ENCODE measurements at regions not wholly inside any gene's neighbourhood (a gene's known extent, or its start where the extent isn't known, plus 50 kb on each side); places are given as distances from the start of the nearest gene placed in this dataset.

GRCh38 chr3:152620395-152620794 is 214.5 kb upstream of the P2RY1 start:
- H3K27ac ChIP-seq = peak overlapping the region in 1 of 2 donors; percentile 35
- H3K9me3 ChIP-seq = no peaks in the 10 kb centered on the region
- no peaks in the 10 kb centered on the region for H3K36me3 ChIP-seq
- H3K27me3 ChIP-seq = no peaks in the 10 kb centered on the region
- DNase-seq = no peak
- no peaks in the 10 kb centered on the region for H3K4me1 ChIP-seq
- no peak overlapping the region for H3K4me3 ChIP-seq
- TF ChIP-seq POLR2A (IDR thresholded peaks at IDR 0.05) (no peak), CTCF (IDR thresholded peaks at IDR 0.05) (no peak)
- intact Hi-C loops (cut with DNase I; ENCODE audit: low total_unique reads) = no loop called here

GRCh38 chr3:152621006-152621868 is 213.7 kb upstream of the P2RY1 start:
- no peak for DNase-seq
- Histone ChIP-seq H3K27me3 (no peaks in the 10 kb centered on the region), H3K4me1 (no peaks in the 10 kb centered on the region), H3K36me3 (no peaks in the 10 kb centered on the region), H3K27ac (peak overlapping the region; percentile 41 to 54), H3K9me3 (no peaks in the 10 kb centered on the region), H3K4me3 (no peak overlapping the region)
- TF ChIP-seq POLR2A (IDR thresholded peaks at IDR 0.05) (no peak), CTCF (IDR thresholded peaks at IDR 0.05) (no peak)
- intact Hi-C loops (cut with DNase I; ENCODE audit: low total_unique reads) = no loop called here

GRCh38 chr3:152621967-152622810 is 212.7 kb upstream of the P2RY1 start:
- H3K4me1 ChIP-seq = no peaks in the 10 kb centered on the region
- intact Hi-C loops (cut with DNase I; ENCODE audit: low total_unique reads) = no loop called here
- H3K9me3 ChIP-seq = no peaks in the 10 kb centered on the region
- no peaks in the 10 kb centered on the region for H3K36me3 ChIP-seq
- no peak for TF ChIP-seq CTCF (IDR thresholded peaks at IDR 0.05)
- no peak for TF ChIP-seq POLR2A (IDR thresholded peaks at IDR 0.05)
- no peak for DNase-seq
- H3K27ac ChIP-seq = peak overlapping the region; percentile 26 to 54
- H3K4me3 ChIP-seq = no peak overlapping the region
- no peaks in the 10 kb centered on the region for H3K27me3 ChIP-seq

GRCh38 chr3:152622811-152623167 is 212.1 kb upstream of the P2RY1 start:
- H3K27me3 ChIP-seq = no peaks in the 10 kb centered on the region
- no peaks in the 10 kb centered on the region for H3K4me1 ChIP-seq
- H3K9me3 ChIP-seq = no peaks in the 10 kb centered on the region
- intact Hi-C loops (cut with DNase I; ENCODE audit: low total_unique reads) = no loop called here
- no peak overlapping the region for H3K4me3 ChIP-seq
- TF ChIP-seq CTCF (IDR thresholded peaks at IDR 0.05) (no peak), POLR2A (IDR thresholded peaks at IDR 0.05) (no peak)
- DNase-seq = no peak
- peak overlapping the region; percentile 26 to 54 for H3K27ac ChIP-seq
- no peaks in the 10 kb centered on the region for H3K36me3 ChIP-seq

Data from uterus (tissue), 3 donors.